ENCODE measurements at regions not wholly inside any gene's neighbourhood (a gene's known extent, or its start where the extent isn't known, plus 50 kb on each side); places are given as distances from the start of the nearest gene placed in this dataset.

GRCh38 chr20:57883224-57883623 is 173.4 kb upstream of the PMEPA1 start:
- CTCF ChIA-PET: no interaction called here
- in situ Hi-C loops (cut with MboI) (no loop called here), intact Hi-C loops (cut with micrococcal nuclease; ENCODE audit: unreplicated experiment) (no loop called here)
- ATAC-seq (no peak), FAIRE-seq (no peak), DNase-seq (ENCODE audit: low read depth, low spot score) (no peak)
- SMC1A ChIA-PET (ENCODE audit: uncharacterized antibody, unreplicated experiment): no interaction called here
- RAD21 ChIA-PET (ENCODE audit: unreplicated experiment): no interaction called here
- Histone ChIP-seq H3K4me2 (ENCODE audit: control insufficient read depth, insufficient read depth) (no peak overlapping the region), H3K4me1 (ENCODE audit: control insufficient read depth, insufficient read depth, low read length) (no peaks in the 10 kb centered on the region), H3K36me3 (ENCODE audit: control insufficient read depth in 2 of 2, insufficient read depth in 2 of 2, low read length in 1 of 2) (no peaks in the 10 kb centered on the region), H3K27me3 (replicated peaks in 1 of 2; ENCODE audit: control insufficient read depth in 2 of 2, insufficient read depth in 2 of 2, low read length in 1 of 2) (peaks cover 3 to 5% of the 10 kb centered on the region in 2 experiments; a peak in 3 of 4 replicates), H3K9ac (ENCODE audit: control insufficient read depth, insufficient read depth, low read length) (no peak overlapping the region), H4K20me1 (ENCODE audit: control insufficient read depth, insufficient read depth) (no peaks in the 10 kb centered on the region), H3K79me2 (ENCODE audit: control insufficient read depth, insufficient read depth, low read length) (no peaks in the 10 kb centered on the region), H3K9me3 (replicated peaks; ENCODE audit: control insufficient read depth, insufficient read depth, low read length) (no peaks in the 10 kb centered on the region), H3K4me3 (no peak overlapping the region), H2AFZ (ENCODE audit: control insufficient read depth, low read depth, low read length) (no peak overlapping the region), H3K27ac (ENCODE audit: control insufficient read depth, insufficient read depth) (no peak overlapping the region)
- no peak for TF ChIP-seq SKIL (IDR thresholded peaks at IDR 0.05; ENCODE audit: low read depth, poor library complexity, severe bottlenecking)
- TF ChIP-seq CREB1 (IDR thresholded peaks at IDR 0.05; ENCODE audit: low read depth): no peak
- no peak for TF ChIP-seq TBL1XR1 (IDR thresholded peaks at IDR 0.05; ENCODE audit: low read depth, low read length)
- TF ChIP-seq SMAD5 (IDR thresholded peaks at IDR 0.05; ENCODE audit: low read depth): no peak
- 57% methylated on average over 6 of the region's 6 CpGs for WGBS (ENCODE audit: insufficient coverage, insufficient replicate concordance, low lambda C conversion rate, missing lambda C conversion rate)
- no TSS peak for BruUV-seq (replicated peaks)
- POLR2A ChIA-PET: no interaction called here

GRCh38 chr20:57882451-57883161 is 172.8 kb upstream of the PMEPA1 start:
- H3K27me3 ChIP-seq (replicated peaks in 1 of 2; ENCODE audit: control insufficient read depth in 2 of 2, insufficient read depth in 2 of 2, low read length in 1 of 2): peaks cover 3 to 5% of the 10 kb centered on the region in 2 experiments; a peak in 3 of 4 replicates
- SMC1A ChIA-PET (ENCODE audit: uncharacterized antibody, unreplicated experiment): no interaction called here
- no peaks in the 10 kb centered on the region for H4K20me1 ChIP-seq (ENCODE audit: control insufficient read depth, insufficient read depth)
- no peak overlapping the region for H3K27ac ChIP-seq (ENCODE audit: control insufficient read depth, insufficient read depth)
- no peaks in the 10 kb centered on the region for H3K4me1 ChIP-seq (ENCODE audit: control insufficient read depth, insufficient read depth, low read length)
- intact Hi-C loops (cut with micrococcal nuclease; ENCODE audit: unreplicated experiment): no loop called here
- ATAC-seq (no peak), DNase-seq (ENCODE audit: low read depth, low spot score) (no peak), FAIRE-seq (no peak)
- H3K9me3 ChIP-seq (replicated peaks; ENCODE audit: control insufficient read depth, insufficient read depth, low read length): no peaks in the 10 kb centered on the region
- no peaks in the 10 kb centered on the region for H3K79me2 ChIP-seq (ENCODE audit: control insufficient read depth, insufficient read depth, low read length)
- in situ Hi-C loops (cut with MboI): no loop called here
- CTCF ChIA-PET: no interaction called here
- H3K9ac ChIP-seq (ENCODE audit: control insufficient read depth, insufficient read depth, low read length): no peak overlapping the region
- RAD21 ChIA-PET (ENCODE audit: unreplicated experiment): no interaction called here
- POLR2A ChIA-PET: no interaction called here
- WGBS (ENCODE audit: insufficient coverage, insufficient replicate concordance, low lambda C conversion rate, missing lambda C conversion rate): 35% methylated on average over 16 of the region's 16 CpGs
- no TSS peak for BruUV-seq (replicated peaks)
- no peak overlapping the region for H3K4me2 ChIP-seq (ENCODE audit: control insufficient read depth, insufficient read depth)
- no peaks in the 10 kb centered on the region for H3K36me3 ChIP-seq (ENCODE audit: control insufficient read depth in 2 of 2, insufficient read depth in 2 of 2, low read length in 1 of 2)
- no peak overlapping the region for H2AFZ ChIP-seq (ENCODE audit: control insufficient read depth, low read depth, low read length)
- no peak overlapping the region for H3K4me3 ChIP-seq
- TF ChIP-seq MXI1 (IDR thresholded peaks at IDR 0.05; ENCODE audit: low read depth, low read length): no peak
- TF ChIP-seq RUNX3 (IDR thresholded peaks at IDR 0.05; ENCODE audit: low read length): no peak
- no peak for TF ChIP-seq POLR2AphosphoS5 (IDR thresholded peaks at IDR 0.05; ENCODE audit: low read length)
- no peak for TF ChIP-seq NFXL1 (IDR thresholded peaks at IDR 0.05; ENCODE audit: borderline replicate concordance)
- no peak for TF ChIP-seq SRF (IDR thresholded peaks at IDR 0.05; ENCODE audit: low read depth in 2 of 2, low read length in 2 of 2)
- TF ChIP-seq MEF2B (IDR thresholded peaks at IDR 0.05; ENCODE audit: partially characterized antibody, poor library complexity, severe bottlenecking): no peak
- TF ChIP-seq TBL1XR1 (IDR thresholded peaks at IDR 0.05; ENCODE audit: low read depth, low read length): no peak
- TF ChIP-seq TAF1 (IDR thresholded peaks at IDR 0.05; ENCODE audit: borderline replicate concordance, low read depth, low read length): no peak
- TF ChIP-seq YY1 (IDR thresholded peaks at IDR 0.05; ENCODE audit: low read depth, low read length): no peak
- TF ChIP-seq PAX5 (IDR thresholded peaks at IDR 0.05; ENCODE audit: borderline replicate concordance, low read depth, low read length): no peak
- TF ChIP-seq WRNIP1 (IDR thresholded peaks at IDR 0.05; ENCODE audit: borderline replicate concordance, low read depth, low read length): no peak
- no peak for TF ChIP-seq MYC (IDR thresholded peaks at IDR 0.05; ENCODE audit: insufficient read depth, insufficient read length, insufficient replicate concordance, low read length, severe bottlenecking)
- TF ChIP-seq HDAC6 (IDR thresholded peaks at IDR 0.05; ENCODE audit: unreplicated experiment): no peak
- no peak for TF ChIP-seq SP1 (IDR thresholded peaks at IDR 0.05; ENCODE audit: low read depth, low read length)
- TF ChIP-seq SPI1 (IDR thresholded peaks at IDR 0.05; ENCODE audit: borderline replicate concordance, insufficient read depth, low read depth, low read length): no peak

All from GM12878 (cell line).